Muscle of back (tissue), 3 donors: ENCODE measurements at regions not wholly inside any gene's neighbourhood (a gene's known extent, or its start where the extent isn't known, plus 50 kb on each side); places are given as distances from the start of the nearest gene placed in this dataset.

Experiments
- DNase-seq, 3 donors: peaks; one replicate each; pipeline versions ENCODE4 v3.0.0 to v3.0.0-alpha.2; 2013

GRCh38 chr6:56005426-56005825, 130.0 kb upstream of the BMP5 start:
- no peak for DNase-seq

- DNase-seq, result no peak
Measured at GRCh38 chr6:56004426-56004825, 129.0 kb upstream of the BMP5 start.

- no peak for DNase-seq
Measured at GRCh38 chr6:56003616-56004015, 128.2 kb upstream of the BMP5 start.

- no peak for DNase-seq
Measured at GRCh38 chr6:56002336-56002735, 126.9 kb upstream of the BMP5 start.

GRCh38 chr6:55998576-55998975, 123.2 kb upstream of the BMP5 start:
- peak in 1 of 3 donors; percentile 64 for DNase-seq

GRCh38 chr6:55997223-55997874, 122.0 kb upstream of the BMP5 start:
- DNase-seq, result no peak

GRCh38 chr6:55994531-55994930, 119.1 kb upstream of the BMP5 start:
- DNase-seq, result no peak

GRCh38 chr6:55993418-55993817, 118.0 kb upstream of the BMP5 start:
- no peak for DNase-seq

GRCh38 chr6:55992546-55992945, 117.2 kb upstream of the BMP5 start:
- no peak for DNase-seq

GRCh38 chr6:55985309-55985708, 109.9 kb upstream of the BMP5 start:
- DNase-seq, result no peak

- DNase-seq, result no peak
Measured at GRCh38 chr6:55983861-55984260, 108.5 kb upstream of the BMP5 start.

GRCh38 chr6:55981660-55982059, 106.3 kb upstream of the BMP5 start:
- DNase-seq, result no peak

- DNase-seq, result peak; percentile 60 to 77 (median 67)
Measured at GRCh38 chr6:55980627-55981211, 105.3 kb upstream of the BMP5 start.

- no peak for DNase-seq
Measured at GRCh38 chr6:55979526-55979925, 104.1 kb upstream of the BMP5 start.

- DNase-seq, result no peak
Measured at GRCh38 chr6:55977959-55978665, 102.7 kb upstream of the BMP5 start.

GRCh38 chr6:55974688-55975087, 99.3 kb upstream of the BMP5 start:
- no peak for DNase-seq

- peak in 1 of 3 donors; percentile 69 for DNase-seq
Measured at GRCh38 chr6:55972091-55972490, 96.7 kb upstream of the BMP5 start.

GRCh38 chr6:55969526-55969925, 94.1 kb upstream of the BMP5 start:
- DNase-seq, result peak in 1 of 3 donors; percentile 34

GRCh38 chr6:55968926-55969325, 93.5 kb upstream of the BMP5 start:
- peak; percentile 61 to 87 (median 66) for DNase-seq

- no peak for DNase-seq
Measured at GRCh38 chr6:55964136-55964535, 88.7 kb upstream of the BMP5 start.

- peak; percentile 61 to 85 (median 78) for DNase-seq
Measured at GRCh38 chr6:55963301-55963700, 87.9 kb upstream of the BMP5 start.

- no peak for DNase-seq
Measured at GRCh38 chr6:55960344-55960743, 85.0 kb upstream of the BMP5 start.

- DNase-seq, result no peak
Measured at GRCh38 chr6:55958790-55959189, 83.4 kb upstream of the BMP5 start.
